Transverse colon (tissue), 4 donors: ENCODE measurements at regions not wholly inside any gene's neighbourhood (a gene's known extent, or its start where the extent isn't known, plus 50 kb on each side); places are given as distances from the start of the nearest gene placed in this dataset.
"Not testable (repeated sequence)": the region's sequence is repeated elsewhere in the genome, so short reads cannot be mapped to it uniquely, and the experiment has no call there.

ENCODE experiments used
- DNase-seq: peaks from one replicate; pipeline ENCODE4 v3.0.0-alpha.2; 2019
- H3K27ac ChIP-seq, 4 donors: fragments of 200-600 bp; sonication (generic); 2 replicates each; pipeline ENCODE4 v1.5.1; 2016 to 2018; ENCODE audit warnings: inconsistent platforms in 4 of 4
- H3K27me3 ChIP-seq: fragments of 200-600 bp; sonication (generic); 2 replicates; pipeline ENCODE4 v1.5.1; 2017; ENCODE audit warnings: inconsistent platforms
- H3K36me3 ChIP-seq, 4 donors: fragments of 200-600 bp; sonication (generic); 2 replicates each; pipeline ENCODE4 v1.5.1; 2017 to 2019; ENCODE audit warnings: inconsistent platforms in 4 of 4
- H3K4me1 ChIP-seq, 4 donors: fragments of 200-600 bp; sonication (generic); 2 replicates each; pipeline ENCODE4 v1.5.1; 2017 to 2020; ENCODE audit warnings: inconsistent platforms in 4 of 4
- H3K4me3 ChIP-seq, 4 donors: fragments of 200-600 bp; sonication (generic); 1 replicate in 1 of 4; 2 replicates in 3 of 4; pipeline versions ENCODE4 v1.5.1 to v1.6.1; 2017 to 2019; ENCODE audit warnings: inconsistent platforms in 4 of 4
- H3K9me3 ChIP-seq, 2 donors: fragments of 200-600 bp; sonication (generic); 2 replicates each; pipeline ENCODE4 v1.5.1; 2017 to 2019; ENCODE audit warnings: inconsistent platforms in 2 of 2
- EP300 ChIP-seq: sonication (generic); formaldehyde crosslinking; IDR thresholded peaks from one replicate; pipeline ENCODE4 v1.6.1; 2017; ENCODE audit warnings: antibody characterized with exemption, low read depth
- POLR2A ChIP-seq: fragments of 450-650 bp; IDR thresholded peaks from one replicate; pipeline ENCODE4 v1.6.1; 2016; ENCODE audit warnings: antibody characterized with exemption, mild to moderate bottlenecking, moderate library complexity
- POLR2AphosphoS5 ChIP-seq, 3 donors: sonication (generic); formaldehyde crosslinking; IDR thresholded peaks; one replicate each; pipeline ENCODE4 v1.6.1; 2016; ENCODE audit warnings: antibody characterized with exemption in 3 of 3
- WGBS, 2 donors: methylation state at CpG; one replicate each; pipeline ENCODE4 v1.1.5; 2018; ENCODE audit warnings: low coverage in 1 of 2; 5-methylcytosine and 5-hydroxymethylcytosine counted together
- in situ Hi-C, 4 donors: fragments of 200-750 bp; cut with MboI; loops; one replicate each; pipeline versions ENCODE4 v1.15.0 to v1.15.1; 2017; ENCODE audit warnings: low sequenced_read_pairs in 3 of 4, low pct_ligation_motif_present in 1 of 4, low pct_unique_long_range_greater_than_20kb in 1 of 4
- intact Hi-C: fragments of 100-400 bp; cut with DNase I; formaldehyde crosslinking; loops from one replicate; pipeline ENCODE4 v1.15.1; 2023; ENCODE audit warnings: low total_unique reads
- TF ChIP-seq, protein P1 (sequence below), 5 experiments: fragments of 200-600 bp in 3 of 5; fragments of 450-650 bp in 2 of 5; sonication (generic) in 3 of 5; IDR thresholded peaks; 1 replicate in 2 of 5; 2 replicates in 3 of 5; pipeline ENCODE4 v1.5.1; 2016 to 2017; ENCODE audit warnings: antibody characterized with exemption in 5 of 5, inconsistent platforms in 3 of 5, mild to moderate bottlenecking in 2 of 5, moderate library complexity in 1 of 5

DNA sequence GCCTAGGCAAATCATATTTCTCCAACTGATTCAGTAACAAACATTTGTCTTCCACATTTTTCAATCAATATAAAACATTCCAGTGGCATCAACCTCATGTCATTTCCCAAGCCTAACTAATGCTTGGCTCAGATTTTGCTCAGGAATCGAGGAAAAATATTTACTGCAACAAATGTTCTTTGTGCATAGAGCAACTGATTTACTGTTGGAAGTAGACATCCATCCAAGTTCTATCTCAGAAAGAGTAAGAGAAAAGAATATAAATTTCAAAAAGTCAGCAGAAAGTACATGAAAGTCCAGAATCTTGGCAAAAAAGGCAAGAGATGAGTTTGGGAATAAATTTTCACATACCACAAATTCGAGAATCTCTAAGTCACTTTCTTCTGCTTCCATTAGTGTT lies 2245.0 kb upstream of the RAG2 start:
- no peak overlapping the region for H3K27ac ChIP-seq
- in situ Hi-C loops, result no loop called here
- H3K4me3 ChIP-seq, result no peak overlapping the region
- intact Hi-C loops, result no loop called here
- H3K4me1 ChIP-seq, result no peaks in the 10 kb centered on the region
- no peaks in the 10 kb centered on the region for H3K36me3 ChIP-seq
- H3K9me3 ChIP-seq, result no peaks in the 10 kb centered on the region
- no peak for DNase-seq
- WGBS, 2 donors, result 72 to 80% methylated on average over 2 of the region's 2 CpGs
- TF ChIP-seq POLR2AphosphoS5 (IDR thresholded peaks at IDR 0.05) (no peak), EP300 (no peak), POLR2A (no peak)
- TF ChIP-seq, protein P1, sequence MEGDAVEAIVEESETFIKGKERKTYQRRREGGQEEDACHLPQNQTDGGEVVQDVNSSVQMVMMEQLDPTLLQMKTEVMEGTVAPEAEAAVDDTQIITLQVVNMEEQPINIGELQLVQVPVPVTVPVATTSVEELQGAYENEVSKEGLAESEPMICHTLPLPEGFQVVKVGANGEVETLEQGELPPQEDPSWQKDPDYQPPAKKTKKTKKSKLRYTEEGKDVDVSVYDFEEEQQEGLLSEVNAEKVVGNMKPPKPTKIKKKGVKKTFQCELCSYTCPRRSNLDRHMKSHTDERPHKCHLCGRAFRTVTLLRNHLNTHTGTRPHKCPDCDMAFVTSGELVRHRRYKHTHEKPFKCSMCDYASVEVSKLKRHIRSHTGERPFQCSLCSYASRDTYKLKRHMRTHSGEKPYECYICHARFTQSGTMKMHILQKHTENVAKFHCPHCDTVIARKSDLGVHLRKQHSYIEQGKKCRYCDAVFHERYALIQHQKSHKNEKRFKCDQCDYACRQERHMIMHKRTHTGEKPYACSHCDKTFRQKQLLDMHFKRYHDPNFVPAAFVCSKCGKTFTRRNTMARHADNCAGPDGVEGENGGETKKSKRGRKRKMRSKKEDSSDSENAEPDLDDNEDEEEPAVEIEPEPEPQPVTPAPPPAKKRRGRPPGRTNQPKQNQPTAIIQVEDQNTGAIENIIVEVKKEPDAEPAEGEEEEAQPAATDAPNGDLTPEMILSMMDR (IDR thresholded peaks at IDR 0.05), result no peak
- H3K27me3 ChIP-seq, result no peaks in the 10 kb centered on the region

DNA sequence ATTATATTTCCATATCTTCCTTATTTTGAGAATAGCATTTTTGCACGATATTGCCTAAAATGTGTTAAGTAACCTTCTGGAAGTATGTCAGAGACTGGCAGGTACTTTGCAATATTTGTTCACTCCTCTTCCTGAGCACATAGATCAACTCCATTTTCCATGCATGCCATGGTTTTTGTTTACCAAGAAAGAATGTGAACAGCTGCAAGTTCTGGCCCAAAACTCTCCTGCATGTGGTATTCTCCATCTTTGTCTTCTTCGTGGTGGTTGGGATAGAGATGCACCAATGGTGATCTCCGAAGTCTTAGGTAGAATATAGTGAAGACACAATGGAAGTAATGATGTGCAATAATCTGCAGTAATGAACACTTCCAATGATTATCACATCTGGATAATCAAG lies 2241.0 kb upstream of the RAG2 start:
- Histone ChIP-seq H3K4me1 (no peaks in the 10 kb centered on the region), H3K27ac (no peak overlapping the region), H3K4me3 (no peak overlapping the region), H3K36me3 (no peaks in the 10 kb centered on the region), H3K9me3 (no peaks in the 10 kb centered on the region), H3K27me3 (no peaks in the 10 kb centered on the region)
- WGBS, 2 donors, result 75 to 83% methylated on average over 3 of the region's 3 CpGs
- intact Hi-C loops, result no loop called here
- DNase-seq, result no peak
- in situ Hi-C loops, result no loop called here
- TF ChIP-seq POLR2A (no peak), EP300 (no peak), POLR2AphosphoS5 (IDR thresholded peaks at IDR 0.05) (no peak)
- TF ChIP-seq, protein P1 (IDR thresholded peaks at IDR 0.05), result no peak

DNA sequence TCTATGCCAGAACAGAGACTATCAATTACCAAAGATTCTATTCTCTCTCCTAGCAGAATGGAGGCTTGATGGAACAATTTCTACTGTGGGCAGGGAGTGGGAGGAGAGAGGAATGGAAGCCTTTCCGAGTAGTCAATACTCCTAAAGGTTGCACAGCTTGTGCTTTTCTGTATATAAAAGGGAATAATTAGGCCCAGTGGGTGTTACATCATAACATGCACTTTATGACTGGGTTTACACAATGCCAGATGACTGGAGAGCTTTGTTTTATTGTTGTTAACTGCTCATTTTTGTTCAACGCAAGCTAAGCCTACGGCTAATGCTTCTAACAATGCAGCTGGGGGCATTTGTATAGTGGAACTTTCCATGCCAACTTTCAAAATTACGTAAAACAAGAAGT lies 2237.9 kb upstream of the RAG2 start:
- WGBS, 2 donors, result 41 to 48% methylated on average over 3 to 4 of the region's 4 CpGs
- H3K36me3 ChIP-seq, result no peaks in the 10 kb centered on the region
- H3K4me1 ChIP-seq, result no peaks in the 10 kb centered on the region
- in situ Hi-C loops (no loop called here), intact Hi-C loops (no loop called here)
- no peaks in the 10 kb centered on the region for H3K27me3 ChIP-seq
- no peak for TF ChIP-seq POLR2AphosphoS5 (IDR thresholded peaks at IDR 0.05)
- TF ChIP-seq EP300, result no peak
- TF ChIP-seq, protein P1 (IDR thresholded peaks at IDR 0.05), result no peak
- TF ChIP-seq POLR2A, result no peak
- H3K27ac ChIP-seq, result no peak overlapping the region
- no peaks in the 10 kb centered on the region for H3K9me3 ChIP-seq
- no peak for DNase-seq
- H3K4me3 ChIP-seq, result no peak overlapping the region

DNA sequence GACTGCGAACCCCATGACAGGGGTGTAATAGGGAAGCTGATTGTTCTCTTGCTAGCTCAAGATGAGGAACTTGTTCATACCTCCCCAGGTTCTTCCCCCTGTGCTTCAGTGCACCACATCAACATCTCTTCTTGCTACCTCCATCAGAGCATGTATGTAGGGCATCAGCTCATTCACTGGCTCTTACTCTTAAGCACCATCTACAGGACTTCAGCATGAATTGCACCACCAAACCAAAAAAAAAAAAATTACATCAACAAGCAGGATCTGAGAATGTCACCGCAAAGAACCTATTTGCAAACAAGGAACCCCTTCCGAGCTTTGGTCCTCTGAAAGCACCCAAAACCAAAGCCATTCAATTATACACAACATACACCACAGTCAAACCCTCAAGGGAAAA lies 2226.5 kb upstream of the RAG2 start:
- no peak for DNase-seq
- H3K4me1 ChIP-seq, result no peaks in the 10 kb centered on the region
- H3K9me3 ChIP-seq, result no peaks in the 10 kb centered on the region
- no peaks in the 10 kb centered on the region for H3K27me3 ChIP-seq
- TF ChIP-seq POLR2A (no peak), POLR2AphosphoS5 (IDR thresholded peaks at IDR 0.05) (no peak), EP300 (no peak)
- TF ChIP-seq, protein P1 (IDR thresholded peaks at IDR 0.05), result no peak
- H3K36me3 ChIP-seq, result no peaks in the 10 kb centered on the region
- no peak overlapping the region for H3K27ac ChIP-seq
- in situ Hi-C loops (no loop called here), intact Hi-C loops (no loop called here)
- no peak overlapping the region for H3K4me3 ChIP-seq
- WGBS, 2 donors, result 64 to 70% methylated on average over 3 of the region's 3 CpGs

DNA sequence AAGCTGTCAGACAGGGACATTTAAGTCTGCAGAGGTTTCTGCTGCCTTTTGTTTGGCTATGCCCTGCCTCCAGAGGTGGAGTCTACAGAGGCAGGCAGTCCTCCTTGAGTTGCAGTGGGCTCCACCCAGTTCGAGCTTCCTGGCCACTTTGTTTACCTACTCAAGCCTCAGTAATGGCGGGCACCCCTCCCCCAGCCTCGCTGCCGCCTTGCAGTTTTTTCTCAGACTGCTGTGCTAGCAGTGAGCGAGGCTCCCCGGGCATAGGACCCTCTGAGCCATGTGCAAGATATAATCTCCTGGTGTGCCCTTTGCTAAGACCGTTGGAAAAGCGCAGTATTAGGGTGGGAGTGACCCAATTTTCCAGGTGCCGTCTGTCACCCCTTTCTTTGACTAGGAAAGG lies 2223.8 kb upstream of the RAG2 start:
- H3K4me1 ChIP-seq, intact Hi-C loops: not testable (repeated sequence)

More for the DNA sequence above, 2223.8 kb upstream of the RAG2 start:
- in situ Hi-C loops, H3K27ac ChIP-seq, H3K27me3 ChIP-seq, DNase-seq, H3K4me3 ChIP-seq, H3K9me3 ChIP-seq, H3K36me3 ChIP-seq: not testable (repeated sequence)
- 84% methylated on average over 9 of the region's 9 CpGs; no CpG with 5 or more reads in 1 of the 2 donors for WGBS, 2 donors
